ENCODE measurements at regions not wholly inside any gene's neighbourhood (a gene's known extent, or its start where the extent isn't known, plus 50 kb on each side); places are given as distances from the start of the nearest gene placed in this dataset.

GRCh38 chr2:19300961-19301360 is 57.5 kb downstream of the OSR1 start:
- TF ChIP-seq CTCF (IDR thresholded peaks at IDR 0.05; ENCODE audit: low read depth, low read length, poor library complexity, severe bottlenecking) (no peak), EZH2phosphoT487 (IDR thresholded peaks at IDR 0.05; ENCODE audit: borderline replicate concordance, low read length) (no peak)

Measured in DOHH2 (cell line).